Chondrocyte (in vitro differentiated cells): ENCODE measurements at regions not wholly inside any gene's neighbourhood (a gene's known extent, or its start where the extent isn't known, plus 50 kb on each side); places are given as distances from the start of the nearest gene placed in this dataset.
"Not testable (repeated sequence)": the region's sequence is repeated elsewhere in the genome, so short reads cannot be mapped to it uniquely, and the experiment has no call there.

Experiments
- DNase-seq: peaks from one replicate; pipeline ENCODE4 v3.0.0; 2021; ENCODE audit warnings: mixed read lengths, low spot score
- H3K27ac Mint-ChIP-seq: one replicate; pipeline ENCODE4 v1.8.0; 2021; ENCODE audit warnings: mild to moderate bottlenecking, moderate library complexity, mixed read lengths; ENCODE audit not compliant: unreplicated experiment
- H3K27me3 Mint-ChIP-seq: 2 replicates; pipeline ENCODE4 v1.8.0; 2021; ENCODE audit warnings: low read depth, mixed read lengths
- H3K36me3 Mint-ChIP-seq: 2 replicates; pipeline ENCODE4 v1.8.0; 2021; ENCODE audit warnings: low read depth, mixed read lengths
- H3K4me1 Mint-ChIP-seq: 2 replicates; pipeline ENCODE4 v1.8.0; 2021; ENCODE audit warnings: low read depth, mild to moderate bottlenecking, mixed read lengths
- H3K4me3 Mint-ChIP-seq: one replicate; pipeline ENCODE4 v1.8.0; 2021; ENCODE audit warnings: mild to moderate bottlenecking, moderate library complexity, mixed read lengths; ENCODE audit not compliant: unreplicated experiment
- H3K9me3 Mint-ChIP-seq: 2 replicates; pipeline ENCODE4 v1.8.0; 2021; ENCODE audit warnings: low read depth, mixed read lengths
- TF ChIP-seq, protein P1 (sequence below): fragments of 200-600 bp; sonication (generic); IDR thresholded peaks from 2 replicates; pipeline ENCODE4 v1.5.0; 2021; ENCODE audit warnings: antibody characterized with exemption, mild to moderate bottlenecking, moderate library complexity

DNA sequence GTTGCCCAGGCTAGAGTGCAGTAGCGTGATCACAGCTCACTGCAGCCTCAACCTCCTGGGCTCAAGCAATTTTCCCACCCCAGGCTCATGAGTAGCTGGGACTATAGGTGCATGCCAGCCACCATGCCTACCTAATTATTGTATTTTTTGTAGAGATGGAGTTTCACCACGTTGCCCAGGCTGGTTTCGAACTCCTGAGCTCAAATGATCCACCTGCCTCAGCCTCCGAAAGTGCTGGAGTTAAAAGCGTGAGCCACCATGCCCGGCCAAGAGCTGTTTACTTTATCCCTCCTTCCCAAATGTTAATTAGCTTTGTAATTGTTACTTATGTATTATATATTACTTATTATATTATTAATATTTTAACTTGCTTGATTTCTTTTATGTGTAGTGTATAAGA lies 70.1 kb upstream of the TPTE start:
- DNase-seq, H3K4me1 Mint-ChIP-seq, H3K27ac Mint-ChIP-seq, H3K36me3 Mint-ChIP-seq, H3K27me3 Mint-ChIP-seq, H3K4me3 Mint-ChIP-seq: not testable (repeated sequence)
- H3K9me3 Mint-ChIP-seq = peaks cover 13% of the 10 kb centered on the region

GRCh38 chr21:10457765-10458164 lies 63.6 kb upstream of the TPTE start:
- H3K27ac Mint-ChIP-seq, H3K36me3 Mint-ChIP-seq, DNase-seq, H3K27me3 Mint-ChIP-seq, H3K9me3 Mint-ChIP-seq, H3K4me1 Mint-ChIP-seq, H3K4me3 Mint-ChIP-seq: not testable (repeated sequence)

DNA sequence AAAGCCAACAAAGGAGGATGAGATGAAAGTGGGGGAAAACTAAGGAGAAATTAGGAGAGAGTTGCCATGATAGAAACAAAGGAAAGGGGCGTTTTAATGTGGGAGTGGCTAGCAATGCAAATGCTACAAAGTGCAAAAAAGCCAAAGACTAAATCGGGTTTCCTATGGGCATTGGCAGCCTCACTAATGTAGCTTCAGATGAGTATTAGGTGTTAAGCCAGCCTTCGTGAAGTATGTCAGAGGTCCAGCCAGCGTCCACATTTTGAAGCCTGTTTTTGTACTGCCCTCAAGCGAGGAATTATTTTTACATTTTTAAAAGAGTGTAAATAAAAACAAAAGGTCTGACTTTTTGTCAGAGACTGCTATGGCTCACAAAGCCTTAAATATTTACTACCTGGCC lies 60.4 kb upstream of the TPTE start:
- H3K4me1 Mint-ChIP-seq = not testable (repeated sequence)

GRCh38 chr21:10461445-10461844 lies 59.9 kb upstream of the TPTE start:
- H3K36me3 Mint-ChIP-seq, H3K9me3 Mint-ChIP-seq, H3K4me1 Mint-ChIP-seq, H3K27ac Mint-ChIP-seq, H3K27me3 Mint-ChIP-seq, DNase-seq, H3K4me3 Mint-ChIP-seq: not testable (repeated sequence)

More for the DNA sequence above, 60.4 kb upstream of the TPTE start:
- H3K27me3 Mint-ChIP-seq, DNase-seq, H3K27ac Mint-ChIP-seq, H3K4me3 Mint-ChIP-seq, H3K36me3 Mint-ChIP-seq, H3K9me3 Mint-ChIP-seq: not testable (repeated sequence)

- no peak for DNase-seq
- TF ChIP-seq, protein P1, sequence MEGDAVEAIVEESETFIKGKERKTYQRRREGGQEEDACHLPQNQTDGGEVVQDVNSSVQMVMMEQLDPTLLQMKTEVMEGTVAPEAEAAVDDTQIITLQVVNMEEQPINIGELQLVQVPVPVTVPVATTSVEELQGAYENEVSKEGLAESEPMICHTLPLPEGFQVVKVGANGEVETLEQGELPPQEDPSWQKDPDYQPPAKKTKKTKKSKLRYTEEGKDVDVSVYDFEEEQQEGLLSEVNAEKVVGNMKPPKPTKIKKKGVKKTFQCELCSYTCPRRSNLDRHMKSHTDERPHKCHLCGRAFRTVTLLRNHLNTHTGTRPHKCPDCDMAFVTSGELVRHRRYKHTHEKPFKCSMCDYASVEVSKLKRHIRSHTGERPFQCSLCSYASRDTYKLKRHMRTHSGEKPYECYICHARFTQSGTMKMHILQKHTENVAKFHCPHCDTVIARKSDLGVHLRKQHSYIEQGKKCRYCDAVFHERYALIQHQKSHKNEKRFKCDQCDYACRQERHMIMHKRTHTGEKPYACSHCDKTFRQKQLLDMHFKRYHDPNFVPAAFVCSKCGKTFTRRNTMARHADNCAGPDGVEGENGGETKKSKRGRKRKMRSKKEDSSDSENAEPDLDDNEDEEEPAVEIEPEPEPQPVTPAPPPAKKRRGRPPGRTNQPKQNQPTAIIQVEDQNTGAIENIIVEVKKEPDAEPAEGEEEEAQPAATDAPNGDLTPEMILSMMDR = no peak
- no peaks in the 10 kb centered on the region for H3K36me3 Mint-ChIP-seq
- H3K27ac Mint-ChIP-seq = no peak overlapping the region
- H3K9me3 Mint-ChIP-seq = no peaks in the 10 kb centered on the region
- H3K4me3 Mint-ChIP-seq = no peak overlapping the region
- H3K4me1 Mint-ChIP-seq = no peaks in the 10 kb centered on the region
- no peaks in the 10 kb centered on the region for H3K27me3 Mint-ChIP-seq
Observed at GRCh38 chr21:10463156-10463555, 58.2 kb upstream of the TPTE start.

- Mint-ChIP-seq H3K36me3 (no peaks in the 10 kb centered on the region), H3K27me3 (no peaks in the 10 kb centered on the region), H3K9me3 (no peaks in the 10 kb centered on the region), H3K4me1 (no peaks in the 10 kb centered on the region), H3K27ac (no peak overlapping the region), H3K4me3 (no peak overlapping the region)
- DNase-seq = no peak
- TF ChIP-seq, protein P1 = no peak
Observed at GRCh38 chr21:10464975-10465374, 56.4 kb upstream of the TPTE start.

- H3K27me3 Mint-ChIP-seq, H3K36me3 Mint-ChIP-seq, H3K9me3 Mint-ChIP-seq, H3K4me3 Mint-ChIP-seq, H3K27ac Mint-ChIP-seq, H3K4me1 Mint-ChIP-seq: not testable (repeated sequence)
- peak; percentile 99 for DNase-seq
Observed at GRCh38 chr21:10465524-10466110, 55.8 kb upstream of the TPTE start.

- Mint-ChIP-seq H3K27me3 (no peaks in the 10 kb centered on the region), H3K9me3 (no peaks in the 10 kb centered on the region), H3K36me3 (no peaks in the 10 kb centered on the region), H3K27ac (no peak overlapping the region), H3K4me1 (no peaks in the 10 kb centered on the region), H3K4me3 (no peak overlapping the region)
- DNase-seq = no peak
- TF ChIP-seq, protein P1 = no peak
Observed at GRCh38 chr21:10466200-10466599, 55.2 kb upstream of the TPTE start.
